DND-41 (cell line): ENCODE measurements at regions not wholly inside any gene's neighbourhood (a gene's known extent, or its start where the extent isn't known, plus 50 kb on each side); places are given as distances from the start of the nearest gene placed in this dataset.
A peak's percentile ranks its signal among the peaks of the same experiment; 100 is the strongest.
"Not testable (repeated sequence)": the region's sequence is repeated elsewhere in the genome, so short reads cannot be mapped to it uniquely, and the experiment has no call there.

Experiments
- ATAC-seq: fragments of 200-7000 bp; cut with Tn5 transposase; 3 replicates; pipeline ENCODE4 v1.9.1; 2021; ENCODE audit warnings: low read depth; ENCODE audit not compliant: insufficient read depth
- DNase-seq: peaks from one replicate; pipeline ENCODE4 v3.0.0-alpha.2; 2020
- H2AFZ ChIP-seq: 2 replicates; pipeline ENCODE4 v1.6.0; 2012; ENCODE audit warnings: low read depth, low read length
- H3K27ac ChIP-seq: 2 replicates; pipeline ENCODE4 v1.5.1; 2012; ENCODE audit warnings: low read length, inconsistent platforms
- H3K27me3 ChIP-seq: fragments of 200-600 bp; sonication (generic); 2 replicates; pipeline ENCODE4 v1.6.0; 2012; ENCODE audit warnings: low read length, mild to moderate bottlenecking, inconsistent platforms; ENCODE audit not compliant: insufficient read depth, poor library complexity
- H3K36me3 ChIP-seq: 2 replicates; pipeline ENCODE4 v1.5.1; 2012; ENCODE audit warnings: low read length, inconsistent platforms; ENCODE audit not compliant: insufficient read depth
- H3K4me1 ChIP-seq: 2 replicates; pipeline ENCODE4 v1.5.1; 2012; ENCODE audit warnings: mild to moderate bottlenecking, low read length; ENCODE audit not compliant: insufficient read depth
- H3K4me2 ChIP-seq: 2 replicates; pipeline ENCODE4 v1.6.0; 2012; ENCODE audit warnings: mild to moderate bottlenecking, moderate library complexity, low read length, inconsistent platforms; ENCODE audit not compliant: insufficient read depth
- H3K4me3 ChIP-seq, 2 experiments: fragments of 200-600 bp in 1 of 2; shearing (Covaris generic) in 1 of 2; 2 replicates each; pipeline ENCODE4 v1.5.1; 2012 to 2016; ENCODE audit warnings: inconsistent platforms in 2 of 2, low read length in 2 of 2, mild to moderate bottlenecking in 2 of 2, low read depth in 1 of 2, moderate library complexity in 1 of 2
- H3K79me2 ChIP-seq: 2 replicates; pipeline ENCODE4 v1.6.0; 2012; ENCODE audit warnings: low read length, inconsistent platforms; ENCODE audit not compliant: insufficient read depth
- H3K9ac ChIP-seq: 2 replicates; pipeline ENCODE4 v1.6.0; 2012; ENCODE audit warnings: low read depth, mild to moderate bottlenecking, inconsistent platforms, low read length, moderate library complexity
- H3K9me3 ChIP-seq: 2 replicates; pipeline ENCODE4 v1.5.1; 2012; ENCODE audit warnings: low read length, moderate library complexity, mild to moderate bottlenecking, inconsistent platforms; ENCODE audit not compliant: insufficient read depth, severe bottlenecking
- H4K20me1 ChIP-seq: 2 replicates; pipeline ENCODE4 v1.6.0; 2012; ENCODE audit warnings: low read length; ENCODE audit not compliant: insufficient read depth
- EZH2 ChIP-seq: IDR thresholded peaks from 3 replicates; pipeline ENCODE4 v1.6.1; 2012; ENCODE audit warnings: borderline replicate concordance, low read depth, mild to moderate bottlenecking, moderate library complexity, low read length, inconsistent platforms; ENCODE audit not compliant: severe bottlenecking
- TF ChIP-seq, protein P1 (sequence below): IDR thresholded peaks from 2 replicates; pipeline ENCODE4 v1.5.1; 2012; ENCODE audit warnings: borderline replicate concordance, low read length, moderate library complexity, mild to moderate bottlenecking; ENCODE audit not compliant: poor library complexity, severe bottlenecking; ENCODE audit errors: extremely low read depth

DNA sequence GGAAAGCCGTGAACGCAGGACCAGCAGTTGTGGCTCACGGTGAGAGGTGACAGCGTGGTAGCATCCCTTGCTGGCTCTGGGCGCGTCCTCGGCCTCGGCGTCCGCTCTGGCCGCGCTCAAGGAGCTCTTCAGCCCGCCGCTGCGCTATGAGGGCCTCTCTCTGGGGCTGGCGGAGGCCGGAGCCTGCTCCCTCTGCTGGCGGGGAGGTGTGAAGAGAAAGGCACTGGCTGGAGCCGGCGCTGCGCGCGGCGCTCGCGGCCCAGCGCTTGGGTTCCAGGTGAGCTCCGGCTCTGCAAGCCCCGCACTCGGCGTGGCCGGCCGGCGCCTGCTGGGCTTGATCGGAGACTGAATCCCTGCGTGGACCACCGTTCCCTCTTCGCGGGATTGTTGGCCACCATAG lies 705.6 kb downstream of the SEMA5A start:
- TF ChIP-seq, protein P1, sequence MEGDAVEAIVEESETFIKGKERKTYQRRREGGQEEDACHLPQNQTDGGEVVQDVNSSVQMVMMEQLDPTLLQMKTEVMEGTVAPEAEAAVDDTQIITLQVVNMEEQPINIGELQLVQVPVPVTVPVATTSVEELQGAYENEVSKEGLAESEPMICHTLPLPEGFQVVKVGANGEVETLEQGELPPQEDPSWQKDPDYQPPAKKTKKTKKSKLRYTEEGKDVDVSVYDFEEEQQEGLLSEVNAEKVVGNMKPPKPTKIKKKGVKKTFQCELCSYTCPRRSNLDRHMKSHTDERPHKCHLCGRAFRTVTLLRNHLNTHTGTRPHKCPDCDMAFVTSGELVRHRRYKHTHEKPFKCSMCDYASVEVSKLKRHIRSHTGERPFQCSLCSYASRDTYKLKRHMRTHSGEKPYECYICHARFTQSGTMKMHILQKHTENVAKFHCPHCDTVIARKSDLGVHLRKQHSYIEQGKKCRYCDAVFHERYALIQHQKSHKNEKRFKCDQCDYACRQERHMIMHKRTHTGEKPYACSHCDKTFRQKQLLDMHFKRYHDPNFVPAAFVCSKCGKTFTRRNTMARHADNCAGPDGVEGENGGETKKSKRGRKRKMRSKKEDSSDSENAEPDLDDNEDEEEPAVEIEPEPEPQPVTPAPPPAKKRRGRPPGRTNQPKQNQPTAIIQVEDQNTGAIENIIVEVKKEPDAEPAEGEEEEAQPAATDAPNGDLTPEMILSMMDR: no peak
- TF ChIP-seq EZH2: no peak
- Histone ChIP-seq H3K36me3 (no peaks in the 10 kb centered on the region), H3K4me2 (no peak overlapping the region), H4K20me1 (no peaks in the 10 kb centered on the region), H3K4me3 (no peak overlapping the region), H2AFZ (no peak overlapping the region), H3K79me2 (no peaks in the 10 kb centered on the region), H3K27ac (no peak overlapping the region), H3K27me3 (no peaks in the 10 kb centered on the region), H3K9me3 (peaks cover 3% of the 10 kb centered on the region), H3K9ac (no peak overlapping the region), H3K4me1 (peaks cover 22% of the 10 kb centered on the region)
- DNase-seq: no peak
- no peak for ATAC-seq

DNA sequence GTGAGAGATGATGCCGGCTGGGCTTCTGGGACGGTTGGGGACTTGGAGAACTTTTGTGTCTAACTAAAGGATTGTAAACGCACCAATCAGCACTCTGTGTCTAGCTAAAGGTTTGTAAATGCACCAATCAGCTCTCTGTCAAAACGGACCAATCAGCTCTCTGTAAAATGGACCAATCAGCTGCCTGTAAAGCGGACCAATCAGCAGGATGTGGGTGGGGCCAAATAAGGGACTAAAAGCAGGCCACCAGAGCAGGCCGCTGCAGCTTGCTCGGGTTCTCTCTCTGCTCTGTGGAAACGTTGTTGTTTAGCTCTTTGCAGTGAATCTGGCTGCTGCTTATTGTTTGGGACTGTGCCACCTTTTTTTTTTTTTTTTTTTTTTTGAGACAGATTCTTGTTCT lies 705.1 kb downstream of the SEMA5A start:
- not testable (repeated sequence) for H2AFZ ChIP-seq, H3K9me3 ChIP-seq, DNase-seq, ATAC-seq, H3K4me3 ChIP-seq, H3K9ac ChIP-seq, H3K79me2 ChIP-seq, H3K4me2 ChIP-seq, H3K27ac ChIP-seq, H3K36me3 ChIP-seq, H4K20me1 ChIP-seq, H3K27me3 ChIP-seq
- peaks cover 22% of the 10 kb centered on the region for H3K4me1 ChIP-seq

DNA sequence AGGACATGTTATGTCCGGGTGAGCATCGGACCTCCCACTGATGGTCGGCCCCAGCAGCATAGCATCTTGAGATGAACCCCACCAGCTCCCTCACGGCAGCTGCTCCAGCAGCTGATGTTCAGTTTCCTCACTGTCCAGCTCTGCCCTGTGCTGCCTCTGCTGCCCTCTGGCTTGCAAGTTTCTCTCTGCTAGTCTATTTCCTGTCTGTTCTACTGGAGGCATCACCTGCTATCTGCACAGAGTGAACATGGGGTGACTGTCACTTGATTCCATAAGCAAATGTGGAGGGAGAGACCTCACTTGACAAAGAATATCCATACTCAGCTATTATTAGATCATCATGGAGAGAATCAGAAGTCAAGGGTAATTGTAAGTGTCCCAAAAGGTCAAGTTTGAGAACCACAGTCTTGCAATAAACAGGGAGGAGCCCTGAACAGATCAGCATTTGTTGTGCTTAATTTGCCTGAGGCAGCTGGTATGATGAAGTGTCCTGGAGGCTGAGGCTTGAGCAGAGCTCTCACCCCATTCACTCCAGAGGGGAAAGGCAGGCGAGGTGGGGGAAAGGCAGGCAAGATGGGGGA lies 702.8 kb downstream of the SEMA5A start:
- TF ChIP-seq EZH2: no peak
- TF ChIP-seq, protein P1: peak; percentile 73
- H3K79me2 ChIP-seq: no peaks in the 10 kb centered on the region
- no peak overlapping the region for H3K4me2 ChIP-seq
- H3K27me3 ChIP-seq: no peaks in the 10 kb centered on the region
- H3K9me3 ChIP-seq: peaks cover 3% of the 10 kb centered on the region
- peak overlapping the region; percentile 71 for H3K27ac ChIP-seq
- no peak overlapping the region for H3K4me3 ChIP-seq
- no peaks in the 10 kb centered on the region for H4K20me1 ChIP-seq
- H3K36me3 ChIP-seq: no peaks in the 10 kb centered on the region
- peak overlapping the region; percentile 54 for H2AFZ ChIP-seq
- peaks cover 22% of the 10 kb centered on the region for H3K4me1 ChIP-seq
- peak; percentile 49 for DNase-seq
- H3K9ac ChIP-seq: no peak overlapping the region
- peak; percentile 87 for ATAC-seq

DNA sequence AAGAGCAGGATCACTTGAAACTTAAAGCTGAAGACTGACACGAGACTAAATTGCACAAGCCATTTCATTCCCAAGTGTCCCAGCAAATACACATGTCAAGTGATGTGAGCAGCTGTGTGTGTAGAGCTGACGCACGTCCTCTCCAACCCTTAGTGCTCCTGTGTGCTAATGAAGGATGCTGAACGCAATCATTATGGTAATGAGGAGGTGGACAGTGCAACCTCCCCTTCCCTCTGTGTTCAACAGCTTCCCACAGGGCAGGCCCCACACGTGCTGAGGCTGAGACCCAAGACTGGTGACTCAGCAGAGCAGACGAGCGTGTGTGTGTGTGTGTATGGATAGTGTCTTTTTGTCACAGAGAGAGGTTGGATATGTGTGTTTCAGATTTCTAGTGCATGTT lies 702.1 kb downstream of the SEMA5A start:
- H3K4me1 ChIP-seq: peaks cover 22% of the 10 kb centered on the region
- H3K36me3 ChIP-seq: no peaks in the 10 kb centered on the region
- H3K9ac ChIP-seq: no peak overlapping the region
- no peaks in the 10 kb centered on the region for H3K27me3 ChIP-seq
- H3K27ac ChIP-seq: peak overlapping the region; percentile 71
- ATAC-seq (no peak; the same call in 2 of the 3 replicates), DNase-seq (no peak)
- no peaks in the 10 kb centered on the region for H3K79me2 ChIP-seq
- no peak overlapping the region for H3K4me3 ChIP-seq
- TF ChIP-seq, protein P1: no peak
- no peak for TF ChIP-seq EZH2
- H4K20me1 ChIP-seq: no peaks in the 10 kb centered on the region
- H3K9me3 ChIP-seq: peaks cover 3% of the 10 kb centered on the region
- H2AFZ ChIP-seq: peak overlapping the region; percentile 54
- no peak overlapping the region for H3K4me2 ChIP-seq
